Urothelium cell line (cell line): ENCODE measurements at regions not wholly inside any gene's neighbourhood (a gene's known extent, or its start where the extent isn't known, plus 50 kb on each side); places are given as distances from the start of the nearest gene placed in this dataset.

Experiments used
- DNase-seq: peaks from one replicate; pipeline ENCODE4 v3.0.0; 2011; ENCODE audit warnings: low spot score, mixed read lengths
- FAIRE-seq: peaks from 2 replicates; lab custom pipeline; 2011; peaks lifted over from hg19 to GRCh38; lab: Jason Lieb, UNC

- no peak for DNase-seq
- no peak for FAIRE-seq
These were observed 1215.6 kb downstream of the EFNB2 start for GRCh38 chr13:105319875-105320274.

DNA sequence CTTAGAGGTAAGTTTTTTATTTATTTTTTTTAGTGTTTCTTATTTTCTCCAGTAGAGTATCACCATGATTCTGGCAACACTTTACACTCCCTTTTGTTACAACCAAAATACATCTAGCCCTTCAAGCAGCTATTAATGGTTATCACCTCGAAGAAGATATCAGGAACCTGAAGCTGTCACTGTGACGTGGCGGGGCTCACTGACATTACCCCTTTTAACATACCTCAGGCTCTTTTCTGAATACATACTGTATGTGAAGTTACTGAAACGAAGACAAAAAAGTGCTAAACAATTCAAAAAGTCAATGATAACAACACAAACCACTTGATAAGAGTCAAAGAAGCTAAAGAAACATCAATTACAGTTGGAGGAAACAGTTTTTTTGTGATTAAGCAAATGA, 1218.7 kb downstream of the EFNB2 start:
- FAIRE-seq (no peak), DNase-seq (no peak)

GRCh38 chr13:105312906-105313305, 1222.6 kb downstream of the EFNB2 start:
- FAIRE-seq (no peak), DNase-seq (no peak)

- DNase-seq (no peak), FAIRE-seq (no peak)
These were observed 1224.4 kb downstream of the EFNB2 start for GRCh38 chr13:105311094-105311493.

GRCh38 chr13:105307776-105308175, 1227.7 kb downstream of the EFNB2 start:
- DNase-seq: no peak
- no peak for FAIRE-seq

DNA sequence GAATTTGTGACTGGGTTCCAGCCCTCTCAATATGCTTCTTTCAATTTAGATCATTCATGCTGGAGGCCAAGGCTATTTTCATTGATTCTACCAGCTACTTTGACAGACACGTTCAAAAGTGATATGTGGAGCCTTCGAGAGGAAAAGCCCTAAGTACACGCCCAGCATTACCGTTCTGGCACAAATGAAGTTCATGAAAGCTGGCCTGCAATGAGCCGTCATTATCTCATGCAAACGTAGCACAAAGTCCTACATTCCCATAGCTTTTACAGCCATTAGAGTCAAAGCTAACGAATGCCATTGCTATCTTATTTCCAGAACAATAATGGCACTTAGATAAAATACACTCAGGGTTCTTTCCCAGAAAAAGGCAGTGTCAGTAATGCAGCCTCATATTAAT, 1237.6 kb downstream of the EFNB2 start:
- DNase-seq: no peak
- FAIRE-seq: no peak

DNA sequence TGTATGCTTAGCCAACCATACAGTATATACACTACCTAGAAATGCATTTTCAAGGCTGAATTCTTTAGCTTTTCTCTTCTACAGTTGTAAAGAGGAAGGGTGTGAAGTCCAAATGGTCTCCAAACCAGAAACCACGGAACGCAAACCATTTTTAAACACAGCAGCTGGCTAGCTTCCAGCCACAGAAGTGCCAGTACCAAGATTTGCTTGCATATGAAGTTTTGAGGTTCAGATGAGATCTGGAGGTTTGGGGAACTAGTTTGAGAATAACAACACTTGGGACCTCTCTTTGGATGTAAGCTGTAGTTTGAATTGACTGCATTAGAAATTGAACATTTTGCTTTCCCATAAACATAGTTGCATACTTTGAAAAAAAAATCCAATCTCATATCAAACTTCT, 1243.5 kb downstream of the EFNB2 start:
- no peak for DNase-seq
- no peak for FAIRE-seq

GRCh38 chr13:105290596-105290995, 1244.9 kb downstream of the EFNB2 start:
- no peak for DNase-seq
- FAIRE-seq: no peak

DNA sequence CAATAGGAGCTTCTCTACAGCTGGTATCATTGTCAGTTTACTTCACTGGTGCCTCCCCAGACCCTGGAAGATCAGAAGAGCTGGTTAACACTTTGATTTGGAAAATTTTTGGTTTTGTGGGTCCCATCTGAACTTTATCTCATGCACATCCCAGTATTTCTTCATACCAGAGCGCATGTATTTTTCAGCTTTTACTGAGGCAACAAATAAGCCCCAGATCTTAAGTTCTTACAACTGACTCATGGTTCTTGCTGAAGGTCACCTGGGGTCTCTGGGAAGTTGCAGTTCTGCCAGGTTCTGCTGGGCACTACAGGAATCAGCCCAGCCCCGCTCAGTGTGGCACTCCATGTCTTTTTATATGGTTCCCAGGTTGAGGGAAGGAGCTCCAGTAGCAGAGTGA, 1249.9 kb downstream of the EFNB2 start:
- DNase-seq (no peak), FAIRE-seq (no peak)

- no peak for FAIRE-seq
- no peak for DNase-seq
These were observed 1252.8 kb downstream of the EFNB2 start for GRCh38 chr13:105282406-105283285.

- FAIRE-seq (no peak), DNase-seq (no peak)
These were observed 1256.5 kb downstream of the EFNB2 start for GRCh38 chr13:105278943-105279381.

DNA sequence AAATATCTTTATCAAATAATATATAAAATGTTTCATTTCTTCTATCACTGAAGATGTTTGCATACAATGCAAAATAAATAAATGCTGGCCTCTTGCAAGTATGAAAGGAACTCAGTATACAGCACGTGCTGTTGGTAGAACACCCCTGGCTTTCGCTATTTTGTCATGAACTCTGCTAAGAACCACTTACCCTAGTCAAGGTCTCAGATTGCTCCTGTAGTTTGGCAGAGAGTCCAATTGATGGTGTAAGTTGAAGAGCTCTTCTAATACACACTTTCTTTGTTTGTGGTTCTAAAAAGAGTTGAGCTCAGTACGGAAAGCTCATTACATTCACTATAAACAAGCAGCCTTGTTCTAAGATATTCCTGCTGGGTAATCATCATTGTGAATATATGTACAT, 1258.9 kb downstream of the EFNB2 start:
- no peak for FAIRE-seq
- no peak for DNase-seq

GRCh38 chr13:105273665-105274222, 1261.7 kb downstream of the EFNB2 start:
- DNase-seq: no peak
- FAIRE-seq: no peak

DNA sequence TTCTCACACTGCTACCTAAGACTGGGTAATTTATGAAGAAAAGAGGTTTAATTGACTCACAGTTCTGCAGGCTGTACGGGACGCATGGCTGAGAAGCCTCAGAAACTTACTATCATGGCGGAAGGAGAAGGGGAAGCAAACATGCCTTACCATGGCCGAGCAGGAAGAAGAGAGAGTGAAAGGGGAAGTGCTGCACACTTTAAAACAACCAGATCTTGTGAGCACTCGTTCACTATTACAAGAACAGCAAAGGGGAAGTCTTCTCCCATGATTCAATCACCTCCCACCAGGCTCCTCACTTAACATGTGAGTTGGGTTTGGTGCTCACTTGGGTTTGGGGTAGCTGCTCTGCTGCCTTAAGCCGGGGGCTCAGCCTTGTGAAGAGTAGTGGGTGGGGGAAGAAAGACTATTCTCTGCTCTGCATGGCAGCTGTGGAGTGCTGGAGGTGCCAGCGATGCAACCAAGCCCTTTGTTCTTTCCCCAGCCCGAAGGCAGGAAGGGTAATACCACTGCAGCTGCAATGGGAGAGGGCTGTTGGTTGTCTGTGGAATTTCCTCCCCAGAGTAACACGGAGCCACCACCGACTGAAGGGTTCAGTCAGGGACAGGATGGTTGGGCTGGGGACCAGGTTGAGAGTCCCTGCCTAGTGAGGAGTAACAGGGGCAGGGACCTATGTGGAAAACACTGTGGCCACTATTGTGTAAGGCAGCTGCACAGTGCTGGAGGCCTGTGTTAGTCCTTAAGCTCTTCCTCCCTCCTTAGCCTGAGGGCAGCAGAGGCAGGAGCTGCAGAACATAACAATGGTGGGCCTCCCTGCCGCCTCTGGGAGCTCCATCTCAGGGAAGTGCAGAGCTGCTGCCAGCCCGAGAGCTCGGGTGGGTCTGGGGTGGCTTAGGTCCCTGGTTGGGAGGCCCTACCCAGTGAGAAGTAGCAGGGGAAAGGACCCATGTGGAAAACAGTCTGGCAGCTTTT, 1262.5 kb downstream of the EFNB2 start:
- DNase-seq (no peak), FAIRE-seq (no peak)

DNA sequence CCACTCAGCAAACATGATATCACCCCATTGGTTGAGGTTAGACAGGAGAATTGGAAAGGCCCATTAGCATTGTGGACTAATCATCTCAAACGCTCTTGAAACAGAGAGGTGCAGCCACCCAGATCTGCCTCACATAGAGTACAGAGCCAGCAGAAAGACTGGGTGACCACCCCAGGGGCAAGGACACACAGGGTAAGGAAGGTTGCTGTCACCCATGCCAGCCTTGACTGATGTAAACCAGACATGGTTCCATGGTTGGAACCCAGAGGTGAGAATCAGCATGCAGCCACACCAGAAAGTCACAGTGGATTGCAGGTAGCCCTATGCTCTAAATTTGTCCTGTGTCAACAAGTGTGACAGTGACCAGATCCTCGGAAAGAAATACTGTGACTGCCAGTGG, 1268.8 kb downstream of the EFNB2 start:
- DNase-seq: no peak
- no peak for FAIRE-seq

DNA sequence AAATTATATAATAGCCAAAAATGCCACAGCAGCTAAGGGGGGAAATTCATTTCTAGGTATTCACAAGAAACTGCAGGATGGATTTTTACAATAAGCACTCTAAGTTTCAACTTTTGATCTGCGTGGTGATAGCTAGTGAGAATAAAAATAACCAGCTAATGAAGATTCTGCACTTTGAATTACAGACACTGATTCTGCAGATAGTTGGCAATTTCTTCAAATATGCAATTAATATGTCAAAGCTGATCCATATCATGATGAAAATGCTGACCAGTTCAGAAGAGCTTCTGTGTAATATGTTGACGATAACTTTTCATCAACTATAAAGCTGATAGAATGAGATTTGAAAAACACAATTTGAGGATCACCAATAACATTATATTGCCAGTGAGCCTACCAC, 1272.9 kb downstream of the EFNB2 start:
- no peak for DNase-seq
- no peak for FAIRE-seq

DNA sequence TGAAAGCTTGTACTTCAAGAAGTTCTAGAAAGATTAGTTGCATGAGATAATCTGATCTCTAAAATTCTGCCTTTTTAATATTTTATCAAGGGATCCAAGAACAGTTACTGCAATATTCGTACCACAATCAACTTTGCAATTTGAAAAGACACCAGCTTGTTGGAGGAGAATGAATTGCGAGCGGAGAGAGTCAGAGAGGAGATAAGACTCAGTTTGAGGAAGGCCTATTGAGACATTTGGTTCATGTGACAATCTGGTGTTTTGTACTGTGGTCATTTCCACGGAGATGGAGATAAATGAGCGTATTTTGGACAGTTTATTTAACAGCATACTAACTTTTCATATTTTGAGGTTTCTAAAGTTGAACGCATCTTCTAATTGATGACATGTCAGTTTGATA, 1276.0 kb downstream of the EFNB2 start:
- DNase-seq (no peak), FAIRE-seq (no peak)

DNA sequence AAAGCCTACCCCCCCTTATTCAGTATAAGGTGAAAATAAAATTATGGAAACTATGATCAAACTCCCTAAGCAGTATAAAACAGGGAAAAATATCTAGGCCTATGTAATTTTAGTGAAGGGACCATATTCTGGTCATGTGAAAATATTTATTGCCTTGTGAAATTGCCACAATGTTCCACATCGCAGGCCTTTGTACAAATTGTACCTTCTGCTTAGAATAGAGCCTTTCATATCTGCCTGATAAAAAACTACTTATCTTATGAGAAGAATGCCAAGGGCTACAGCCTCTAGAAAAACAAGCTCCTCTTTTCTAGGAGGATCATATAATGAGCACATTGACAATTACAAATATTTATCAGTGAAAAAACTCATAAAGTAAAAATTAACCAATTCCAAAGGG, 1280.0 kb downstream of the EFNB2 start:
- DNase-seq (no peak), FAIRE-seq (no peak)

DNA sequence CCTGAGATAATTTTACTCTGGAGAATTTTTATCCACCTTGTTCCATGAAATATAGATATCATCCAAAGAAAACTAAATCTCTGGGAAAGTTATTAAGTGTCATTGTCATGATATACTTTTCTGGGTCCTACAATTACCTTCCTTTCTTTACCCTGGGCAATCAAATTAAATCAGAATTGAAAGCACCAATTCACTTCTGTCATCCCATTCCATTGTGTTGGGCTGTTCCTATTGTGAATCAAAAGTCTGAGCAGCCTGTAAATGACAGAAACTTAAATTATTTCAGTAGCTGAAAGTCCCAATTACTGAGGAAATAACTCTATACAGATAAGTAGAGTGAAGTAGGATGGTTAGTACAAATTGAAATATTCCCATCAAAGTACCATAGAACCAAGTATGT, 1284.2 kb downstream of the EFNB2 start:
- no peak for FAIRE-seq
- DNase-seq: no peak

GRCh38 chr13:105247830-105248229, 1287.6 kb downstream of the EFNB2 start:
- FAIRE-seq: no peak
- DNase-seq: no peak

GRCh38 chr13:105240371-105240770, 1295.1 kb downstream of the EFNB2 start:
- FAIRE-seq (no peak), DNase-seq (no peak)
